ENCODE measurements at regions not wholly inside any gene's neighbourhood (a gene's known extent, or its start where the extent isn't known, plus 50 kb on each side); places are given as distances from the start of the nearest gene placed in this dataset.
A peak's percentile ranks its signal among the peaks of the same experiment; 100 is the strongest.

DNA sequence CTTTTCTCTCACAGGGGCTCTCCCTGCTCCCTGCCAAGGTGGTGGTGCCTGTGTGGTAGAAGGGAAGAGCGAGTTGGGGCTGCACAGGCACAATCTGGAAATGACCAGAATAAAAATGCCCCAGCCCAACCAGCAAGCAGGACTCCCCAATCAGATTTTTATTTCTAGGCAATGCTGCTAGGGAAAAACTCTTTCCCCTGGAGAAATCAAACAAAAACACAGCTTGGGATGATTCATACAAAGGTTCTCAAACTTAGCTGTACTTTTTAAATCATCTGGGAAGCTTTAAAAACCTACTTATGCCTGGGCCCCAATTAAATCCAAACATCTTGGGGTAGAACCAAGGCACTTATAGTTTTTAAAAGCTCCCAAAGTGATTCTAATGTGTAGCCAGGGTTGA lies 243.2 kb downstream of the HTR7 start:
- Histone ChIP-seq H3K4me1 (ENCODE audit: control insufficient read depth in 2 of 2, insufficient read depth in 1 of 2, low read depth in 1 of 2, low read length in 2 of 2) (no peaks in the 10 kb centered on the region), H3K18ac (ENCODE audit: low read length) (no peak overlapping the region), H4K91ac (ENCODE audit: low read depth, low read length, poor library complexity) (no peak overlapping the region), H3K23ac (ENCODE audit: low read depth, low read length, poor library complexity) (no peak overlapping the region), H3K4me2 (ENCODE audit: insufficient read depth, low read length, poor library complexity, severe bottlenecking) (no peak overlapping the region), H2AK5ac (ENCODE audit: low read depth, low read length) (no peak overlapping the region), H3K4ac (ENCODE audit: low read length) (no peak overlapping the region), H3K4me3 (ENCODE audit: low read length in 2 of 2) (no peak overlapping the region), H3K27ac (replicated peaks; ENCODE audit: low read length) (no peak overlapping the region), H3K27me3 (ENCODE audit: control insufficient read depth in 3 of 3, insufficient read depth in 3 of 3, low read depth in 1 of 3, low read length in 3 of 3) (no peaks in the 10 kb centered on the region), H2AFZ (ENCODE audit: low read length) (no peak overlapping the region), H4K8ac (ENCODE audit: low read depth, low read length) (no peak overlapping the region), H2BK15ac (ENCODE audit: low read length) (no peak overlapping the region), H3K9me3 (replicated peaks in 1 of 2; ENCODE audit: control insufficient read depth in 2 of 2, insufficient read depth in 1 of 2, low read depth in 1 of 2, low read length in 2 of 2) (no peaks in the 10 kb centered on the region), H3K36me3 (replicated peaks in 1 of 2; ENCODE audit: control insufficient read depth in 2 of 2, insufficient read depth in 2 of 2, low read length in 2 of 2) (no peaks in the 10 kb centered on the region), H2BK120ac (ENCODE audit: low read depth, low read length) (no peak overlapping the region), H3K79me1 (ENCODE audit: low read depth, low read length) (no peaks in the 10 kb centered on the region), H2BK5ac (ENCODE audit: low read length) (no peak overlapping the region), H3K9ac (ENCODE audit: low read depth, low read length, poor library complexity) (no peak overlapping the region), H2BK12ac (ENCODE audit: low read length) (no peak overlapping the region), H3K14ac (ENCODE audit: low read length) (no peak overlapping the region)
- WGBS, 2 donors (ENCODE audit: extremely low coverage in 2 of 2, insufficient read length in 2 of 2, insufficient replicate concordance in 1 of 2) = no CpG with 5 or more reads among the region's 1 CpG
- DNase-seq (ENCODE audit: low spot score) = no peak

DNA sequence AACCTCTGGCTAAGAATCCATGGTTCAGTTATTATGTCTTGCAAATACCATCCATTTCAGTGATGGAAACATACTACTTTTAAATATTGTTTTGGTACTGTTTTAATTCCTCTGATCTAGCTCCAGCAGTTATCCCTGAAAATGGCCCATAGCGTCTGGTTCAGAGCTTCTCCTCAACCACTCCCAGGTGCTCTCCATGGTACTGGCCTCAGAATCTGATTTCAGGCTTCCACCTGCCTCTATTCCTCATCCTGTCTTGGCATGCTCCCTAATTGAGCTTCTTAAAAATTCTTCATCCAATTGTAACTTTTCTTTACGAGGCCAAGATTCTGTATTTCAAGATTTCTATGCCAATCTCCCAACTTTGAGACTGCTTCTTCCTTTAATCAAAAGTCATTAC lies 236.3 kb downstream of the HTR7 start:
- Histone ChIP-seq H3K9me3 (replicated peaks in 1 of 2; ENCODE audit: control insufficient read depth in 2 of 2, insufficient read depth in 1 of 2, low read depth in 1 of 2, low read length in 2 of 2) (no peaks in the 10 kb centered on the region), H2BK15ac (ENCODE audit: low read length) (no peak overlapping the region), H3K4me3 (ENCODE audit: low read length in 2 of 2) (no peak overlapping the region), H4K91ac (ENCODE audit: low read depth, low read length, poor library complexity) (no peak overlapping the region), H3K4ac (ENCODE audit: low read length) (no peak overlapping the region), H3K79me1 (ENCODE audit: low read depth, low read length) (no peaks in the 10 kb centered on the region), H4K8ac (ENCODE audit: low read depth, low read length) (no peak overlapping the region), H2AK5ac (ENCODE audit: low read depth, low read length) (no peak overlapping the region), H3K27me3 (ENCODE audit: control insufficient read depth in 3 of 3, insufficient read depth in 3 of 3, low read depth in 1 of 3, low read length in 3 of 3) (no peaks in the 10 kb centered on the region), H3K36me3 (replicated peaks in 1 of 2; ENCODE audit: control insufficient read depth in 2 of 2, insufficient read depth in 2 of 2, low read length in 2 of 2) (no peaks in the 10 kb centered on the region), H2AFZ (ENCODE audit: low read length) (no peak overlapping the region), H2BK5ac (ENCODE audit: low read length) (no peak overlapping the region), H3K23ac (ENCODE audit: low read depth, low read length, poor library complexity) (no peak overlapping the region), H2BK12ac (ENCODE audit: low read length) (no peak overlapping the region), H3K4me1 (ENCODE audit: control insufficient read depth in 2 of 2, insufficient read depth in 1 of 2, low read depth in 1 of 2, low read length in 2 of 2) (no peaks in the 10 kb centered on the region), H2BK120ac (ENCODE audit: low read depth, low read length) (no peak overlapping the region), H3K18ac (ENCODE audit: low read length) (no peak overlapping the region), H3K4me2 (ENCODE audit: insufficient read depth, low read length, poor library complexity, severe bottlenecking) (no peak overlapping the region), H3K9ac (ENCODE audit: low read depth, low read length, poor library complexity) (no peak overlapping the region), H3K14ac (ENCODE audit: low read length) (no peak overlapping the region), H3K27ac (replicated peaks; ENCODE audit: low read length) (no peak overlapping the region)
- no CpG with 5 or more reads among the region's 2 CpGs for WGBS, 2 donors (ENCODE audit: extremely low coverage in 2 of 2, insufficient read length in 2 of 2, insufficient replicate concordance in 1 of 2)
- DNase-seq (ENCODE audit: low spot score) = peak; percentile 48

GRCh38 chr10:90635111-90635765 lies 222.6 kb downstream of the HTR7 start:
- Histone ChIP-seq H3K4me2 (ENCODE audit: insufficient read depth, low read length, poor library complexity, severe bottlenecking) (no peak overlapping the region), H2BK12ac (ENCODE audit: low read length) (no peak overlapping the region), H3K9me3 (replicated peaks in 1 of 2; ENCODE audit: control insufficient read depth in 2 of 2, insufficient read depth in 1 of 2, low read depth in 1 of 2, low read length in 2 of 2) (no peaks in the 10 kb centered on the region), H2AK5ac (ENCODE audit: low read depth, low read length) (no peak overlapping the region), H3K4ac (ENCODE audit: low read length) (no peak overlapping the region), H3K4me1 (ENCODE audit: control insufficient read depth in 2 of 2, insufficient read depth in 1 of 2, low read depth in 1 of 2, low read length in 2 of 2) (peaks cover 0 to 3% of the 10 kb centered on the region in 2 donors), H3K36me3 (replicated peaks in 1 of 2; ENCODE audit: control insufficient read depth in 2 of 2, insufficient read depth in 2 of 2, low read length in 2 of 2) (no peaks in the 10 kb centered on the region), H3K14ac (ENCODE audit: low read length) (no peak overlapping the region), H3K18ac (ENCODE audit: low read length) (no peak overlapping the region), H4K91ac (ENCODE audit: low read depth, low read length, poor library complexity) (no peak overlapping the region), H4K8ac (ENCODE audit: low read depth, low read length) (no peak overlapping the region), H3K23ac (ENCODE audit: low read depth, low read length, poor library complexity) (no peak overlapping the region), H2BK120ac (ENCODE audit: low read depth, low read length) (no peak overlapping the region), H2AFZ (ENCODE audit: low read length) (no peak overlapping the region), H2BK5ac (ENCODE audit: low read length) (no peak overlapping the region), H3K79me1 (ENCODE audit: low read depth, low read length) (no peaks in the 10 kb centered on the region), H3K4me3 (ENCODE audit: low read length in 2 of 2) (no peak overlapping the region), H3K27ac (replicated peaks; ENCODE audit: low read length) (no peak overlapping the region), H3K27me3 (ENCODE audit: control insufficient read depth in 3 of 3, insufficient read depth in 3 of 3, low read depth in 1 of 3, low read length in 3 of 3) (no peaks in the 10 kb centered on the region), H2BK15ac (ENCODE audit: low read length) (no peak overlapping the region), H3K9ac (ENCODE audit: low read depth, low read length, poor library complexity) (no peak overlapping the region)
- DNase-seq (ENCODE audit: low spot score) = no peak
- no CpG with 5 or more reads among the region's 2 CpGs for WGBS, 2 donors (ENCODE audit: extremely low coverage in 2 of 2, insufficient read length in 2 of 2, insufficient replicate concordance in 1 of 2)

DNA sequence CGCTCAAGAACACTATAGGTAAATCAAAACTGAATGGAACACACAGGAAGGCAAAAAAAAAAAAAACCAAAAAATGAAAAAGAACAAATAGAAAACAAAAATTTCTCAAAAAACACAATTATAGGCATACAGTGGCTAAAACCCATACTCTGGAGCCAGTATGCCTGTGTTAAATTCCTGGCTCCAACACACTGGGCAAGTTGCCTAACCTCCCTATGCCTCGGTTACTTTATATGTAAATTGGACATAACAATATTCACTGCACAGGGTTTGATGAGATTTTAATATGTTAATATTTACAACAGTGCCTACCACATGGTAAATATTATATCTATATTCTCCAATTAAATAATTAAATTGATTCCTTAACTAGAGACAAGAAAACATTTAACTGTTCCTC lies 217.1 kb downstream of the HTR7 start:
- Histone ChIP-seq H4K91ac (ENCODE audit: low read depth, low read length, poor library complexity) (no peak overlapping the region), H3K4ac (ENCODE audit: low read length) (no peak overlapping the region), H3K9me3 (replicated peaks in 1 of 2; ENCODE audit: control insufficient read depth in 2 of 2, insufficient read depth in 1 of 2, low read depth in 1 of 2, low read length in 2 of 2) (no peaks in the 10 kb centered on the region), H3K18ac (ENCODE audit: low read length) (no peak overlapping the region), H4K8ac (ENCODE audit: low read depth, low read length) (no peak overlapping the region), H3K4me3 (ENCODE audit: low read length in 2 of 2) (no peak overlapping the region), H2AK5ac (ENCODE audit: low read depth, low read length) (no peak overlapping the region), H2BK15ac (ENCODE audit: low read length) (no peak overlapping the region), H3K14ac (ENCODE audit: low read length) (no peak overlapping the region), H2BK5ac (ENCODE audit: low read length) (no peak overlapping the region), H3K27me3 (ENCODE audit: control insufficient read depth in 3 of 3, insufficient read depth in 3 of 3, low read depth in 1 of 3, low read length in 3 of 3) (no peaks in the 10 kb centered on the region), H2BK12ac (ENCODE audit: low read length) (no peak overlapping the region), H2BK120ac (ENCODE audit: low read depth, low read length) (no peak overlapping the region), H3K9ac (ENCODE audit: low read depth, low read length, poor library complexity) (no peak overlapping the region), H3K4me2 (ENCODE audit: insufficient read depth, low read length, poor library complexity, severe bottlenecking) (no peak overlapping the region), H3K79me1 (ENCODE audit: low read depth, low read length) (no peaks in the 10 kb centered on the region), H3K27ac (replicated peaks; ENCODE audit: low read length) (no peak overlapping the region), H2AFZ (ENCODE audit: low read length) (no peak overlapping the region), H3K36me3 (replicated peaks in 1 of 2; ENCODE audit: control insufficient read depth in 2 of 2, insufficient read depth in 2 of 2, low read length in 2 of 2) (no peaks in the 10 kb centered on the region), H3K23ac (ENCODE audit: low read depth, low read length, poor library complexity) (no peak overlapping the region), H3K4me1 (ENCODE audit: control insufficient read depth in 2 of 2, insufficient read depth in 1 of 2, low read depth in 1 of 2, low read length in 2 of 2) (no peaks in the 10 kb centered on the region)
- DNase-seq (ENCODE audit: low spot score) = no peak
- no CpG with 5 or more reads among the region's 2 CpGs for WGBS, 2 donors (ENCODE audit: extremely low coverage in 2 of 2, insufficient read length in 2 of 2, insufficient replicate concordance in 1 of 2)

Data from neuronal stem cell (in vitro differentiated cells).